ENCODE measurements at regions not wholly inside any gene's neighbourhood (a gene's known extent, or its start where the extent isn't known, plus 50 kb on each side); places are given as distances from the start of the nearest gene placed in this dataset.

DNA sequence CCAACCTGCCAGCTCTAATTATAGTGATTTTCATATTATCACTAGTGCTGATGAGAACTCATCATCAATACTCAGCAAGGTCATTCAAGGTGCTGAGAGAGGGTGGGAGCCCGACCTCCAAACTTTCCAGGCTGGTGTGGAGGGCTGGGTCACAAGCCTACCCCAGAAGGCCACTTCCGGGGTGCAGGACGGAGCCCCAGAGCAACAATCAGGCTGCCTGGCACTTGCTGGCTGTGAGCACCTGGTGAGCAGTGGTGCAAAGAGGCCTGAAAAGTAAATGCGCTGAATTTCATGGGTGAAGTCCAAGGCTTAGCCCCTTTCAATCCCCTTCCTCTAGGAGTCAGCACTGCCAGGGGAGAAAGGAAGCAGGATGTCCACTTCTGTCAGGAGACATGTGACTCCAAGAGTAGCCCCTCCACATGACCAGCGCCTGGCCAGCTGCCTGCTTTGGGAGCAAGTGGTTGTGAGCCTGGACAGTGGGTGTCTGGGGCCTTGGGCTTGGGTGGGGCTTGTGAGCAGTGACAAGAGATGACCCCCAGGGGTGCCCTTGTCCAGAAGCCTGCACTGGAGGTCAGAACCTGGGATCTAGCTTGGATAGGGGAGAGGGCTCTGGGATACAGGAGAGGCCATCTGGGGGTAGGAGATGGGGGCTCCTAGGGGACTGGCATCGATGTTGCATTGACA is 165.0 kb upstream of the TLE3 start:
- TF ChIP-seq, protein P1, sequence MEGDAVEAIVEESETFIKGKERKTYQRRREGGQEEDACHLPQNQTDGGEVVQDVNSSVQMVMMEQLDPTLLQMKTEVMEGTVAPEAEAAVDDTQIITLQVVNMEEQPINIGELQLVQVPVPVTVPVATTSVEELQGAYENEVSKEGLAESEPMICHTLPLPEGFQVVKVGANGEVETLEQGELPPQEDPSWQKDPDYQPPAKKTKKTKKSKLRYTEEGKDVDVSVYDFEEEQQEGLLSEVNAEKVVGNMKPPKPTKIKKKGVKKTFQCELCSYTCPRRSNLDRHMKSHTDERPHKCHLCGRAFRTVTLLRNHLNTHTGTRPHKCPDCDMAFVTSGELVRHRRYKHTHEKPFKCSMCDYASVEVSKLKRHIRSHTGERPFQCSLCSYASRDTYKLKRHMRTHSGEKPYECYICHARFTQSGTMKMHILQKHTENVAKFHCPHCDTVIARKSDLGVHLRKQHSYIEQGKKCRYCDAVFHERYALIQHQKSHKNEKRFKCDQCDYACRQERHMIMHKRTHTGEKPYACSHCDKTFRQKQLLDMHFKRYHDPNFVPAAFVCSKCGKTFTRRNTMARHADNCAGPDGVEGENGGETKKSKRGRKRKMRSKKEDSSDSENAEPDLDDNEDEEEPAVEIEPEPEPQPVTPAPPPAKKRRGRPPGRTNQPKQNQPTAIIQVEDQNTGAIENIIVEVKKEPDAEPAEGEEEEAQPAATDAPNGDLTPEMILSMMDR (IDR thresholded peaks at IDR 0.05) = no peak

DNA sequence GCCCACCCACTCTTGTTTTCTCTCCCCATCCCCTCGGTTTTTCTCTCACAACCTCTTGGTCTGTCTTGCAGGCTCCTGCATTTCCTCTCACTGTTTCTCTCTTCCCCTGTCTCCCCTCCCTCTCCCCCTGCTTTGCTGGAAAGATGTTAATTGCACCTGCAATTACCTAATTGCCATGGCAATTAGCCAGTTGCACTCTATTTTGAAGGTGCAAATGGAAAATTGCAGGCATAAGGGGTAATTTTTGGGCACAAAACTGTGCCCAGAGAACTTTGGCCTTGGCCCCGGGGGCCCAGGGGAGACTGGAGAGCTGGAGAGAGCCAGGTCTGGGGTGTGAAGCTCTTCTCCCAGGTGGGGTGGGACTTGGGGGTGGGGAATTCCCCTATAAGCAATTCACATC is 164.5 kb upstream of the TLE3 start:
- TF ChIP-seq, protein P1 (IDR thresholded peaks at IDR 0.05) = no peak

DNA sequence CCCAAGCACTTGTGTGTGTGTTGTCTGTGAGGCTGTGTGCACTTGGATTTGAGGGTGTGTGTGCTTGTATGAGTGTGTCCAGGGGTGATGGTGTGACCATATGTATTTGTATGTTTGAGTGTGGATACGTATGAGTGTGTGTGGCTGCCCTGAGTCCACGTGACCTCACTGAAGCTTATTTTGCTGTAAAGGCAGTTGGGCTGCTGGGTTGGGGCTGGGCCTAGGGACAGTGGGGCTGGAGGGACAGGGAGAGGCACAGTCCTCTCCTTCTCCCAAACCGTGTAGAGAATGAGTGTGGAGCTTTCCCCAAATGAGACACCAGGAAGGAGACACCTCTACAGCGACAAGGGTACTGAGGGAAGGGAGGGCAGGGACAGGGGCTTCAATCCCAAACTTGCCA is 163.4 kb upstream of the TLE3 start:
- TF ChIP-seq, protein P1 (IDR thresholded peaks at IDR 0.05) = no peak

DNA sequence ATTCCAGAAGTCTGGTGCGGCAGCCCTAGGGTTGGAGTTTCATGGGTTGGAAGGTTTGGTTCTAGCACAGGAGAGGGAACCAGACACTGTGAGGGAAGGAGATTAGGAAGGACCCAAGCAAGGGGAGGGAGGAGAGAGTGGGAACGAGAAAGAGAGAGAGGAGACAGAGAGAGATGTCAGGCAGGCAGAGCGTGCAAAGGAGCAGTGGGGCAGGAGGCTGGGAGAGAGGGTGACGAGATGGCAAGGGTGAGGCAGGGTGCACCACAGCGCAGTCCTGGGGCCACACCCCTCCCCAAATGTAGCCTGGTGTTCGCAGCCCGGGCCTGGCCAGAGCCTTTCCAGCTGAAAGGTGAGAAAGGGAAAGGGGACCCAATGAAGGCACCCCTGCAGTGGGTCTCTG is 162.9 kb upstream of the TLE3 start:
- TF ChIP-seq, protein P1 (IDR thresholded peaks at IDR 0.05) = no peak

DNA sequence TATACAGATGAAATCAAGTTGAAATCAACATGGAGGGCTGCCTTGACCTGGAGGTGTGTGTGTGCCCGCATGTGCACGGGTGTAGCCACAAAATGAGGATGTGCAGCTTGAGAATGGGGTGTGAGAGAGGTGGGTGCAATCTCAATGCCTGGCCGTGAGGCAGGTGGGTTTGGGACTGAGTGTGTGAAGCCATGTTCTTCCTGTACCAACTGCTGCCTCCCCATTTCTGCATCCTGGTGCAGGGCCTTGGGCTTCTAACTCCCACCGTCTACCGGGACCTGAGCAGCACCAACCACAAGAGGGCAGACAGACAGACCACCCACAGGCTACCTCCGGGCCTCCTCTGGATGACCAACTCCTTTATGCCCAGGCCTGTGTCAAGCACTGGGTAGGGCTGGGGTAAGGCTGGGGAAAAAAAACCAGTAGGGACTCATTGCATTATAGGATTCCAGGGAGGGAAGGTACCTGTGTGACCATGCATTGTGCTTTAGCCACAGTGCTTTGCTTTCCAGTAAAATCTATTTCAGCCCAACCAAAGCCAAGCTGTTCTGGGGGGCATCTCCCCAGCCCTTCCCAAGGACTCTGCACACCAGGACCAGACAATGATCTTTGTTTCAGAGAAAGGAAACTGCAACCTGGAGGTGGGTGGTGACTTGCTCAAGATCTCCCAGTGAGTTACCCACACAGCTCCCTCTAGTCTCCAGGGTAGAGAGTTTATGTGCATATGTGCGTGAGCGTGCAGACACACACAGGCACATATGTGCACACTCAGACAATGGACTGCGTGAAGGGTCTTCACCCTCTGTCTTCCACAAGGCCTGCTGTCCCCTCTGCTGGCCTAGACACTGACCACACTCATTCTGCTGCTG is 162.2 kb upstream of the TLE3 start:
- TF ChIP-seq, protein P1 (IDR thresholded peaks at IDR 0.05) = no peak

DNA sequence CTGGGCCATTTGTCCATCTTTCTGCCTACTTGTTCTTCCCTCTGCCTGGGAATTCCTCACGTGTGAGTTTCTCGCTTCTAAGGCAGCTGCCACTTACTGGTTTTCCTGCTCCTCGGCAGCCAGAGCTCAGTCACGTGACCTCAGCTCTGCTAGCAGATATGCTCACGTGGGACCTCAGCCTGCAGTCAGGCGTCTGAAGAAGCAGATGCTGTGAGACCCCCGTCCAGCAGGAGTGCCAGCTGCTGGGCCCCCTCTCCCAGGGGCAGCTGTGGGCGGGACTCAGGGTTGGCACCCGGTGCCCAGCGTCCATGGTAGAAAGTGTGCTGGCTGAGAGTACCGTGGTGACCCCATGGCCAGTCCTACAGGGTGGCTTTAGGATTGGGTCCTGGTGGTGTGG is 161.3 kb upstream of the TLE3 start:
- TF ChIP-seq, protein P1 (IDR thresholded peaks at IDR 0.05) = no peak

DNA sequence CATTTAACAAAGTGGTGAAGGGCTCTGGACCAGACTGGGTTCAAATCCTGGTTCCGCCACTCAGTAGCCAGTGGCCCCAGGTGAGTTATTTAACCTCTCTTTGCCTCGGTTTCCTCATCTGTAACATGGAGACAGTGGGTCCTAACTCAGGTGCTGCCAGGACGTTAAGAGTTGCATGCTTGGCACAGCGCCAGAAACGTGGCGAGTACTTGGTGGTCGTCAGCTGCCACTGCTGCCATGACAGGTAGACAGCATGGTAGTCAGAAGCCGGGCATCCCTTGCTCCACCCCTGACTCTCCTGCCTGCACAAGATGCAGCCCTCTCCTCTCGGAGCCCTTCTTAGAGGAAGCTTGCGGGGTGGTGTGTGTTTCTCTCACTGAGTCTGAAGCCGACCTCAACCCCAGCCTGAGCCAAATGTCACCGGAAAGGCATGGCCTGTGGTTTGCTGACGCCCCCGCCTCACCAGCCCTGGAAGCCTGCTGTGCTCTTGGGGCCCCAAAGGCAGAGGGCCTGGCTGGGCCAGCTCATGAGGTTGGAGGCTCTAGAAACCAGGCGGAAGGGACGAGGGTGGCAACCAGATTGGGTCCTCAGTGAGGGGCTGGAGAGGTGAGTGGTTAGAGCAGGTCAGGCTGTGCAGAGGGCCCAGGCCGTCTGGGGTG is 160.8 kb upstream of the TLE3 start:
- TF ChIP-seq, protein P1 (IDR thresholded peaks at IDR 0.05) = no peak

Data from LNCAP (cell line).